Panc1 (cell line): ENCODE measurements at regions not wholly inside any gene's neighbourhood (a gene's known extent, or its start where the extent isn't known, plus 50 kb on each side); places are given as distances from the start of the nearest gene placed in this dataset.

Source experiments
- ATAC-seq: fragments of 200-7000 bp; cut with Tn5 transposase; 2 replicates; pipeline ENCODE4 v1.9.1; 2020; ENCODE audit warnings: mild to moderate bottlenecking, moderate library complexity
- BruUV-seq: library from RNA; stranded (reverse); fragments of 400-500 nt; replicated peaks from 2 replicates; lab custom pipeline; 2021; lab: Mats Ljungman, UMichigan
- CTCF ChIA-PET: fragments of 300-600 bp; sonication (Branson Sonifier 250); formaldehyde crosslinking; loops from one replicate; lab custom pipeline; 2022; ENCODE audit warnings: antibody characterized with exemption; lab: Charles Lee
- POLR2A ChIA-PET: fragments of 300-600 bp; sonication (Branson Sonifier 250); formaldehyde crosslinking; loops from one replicate; lab custom pipeline; 2022; ENCODE audit warnings: antibody characterized with exemption; lab: Charles Lee
- DNase-seq: peaks from one replicate; pipeline ENCODE4 v3.0.0-alpha.2; 2010; ENCODE audit warnings: low read depth, low spot score
- H3K27ac ChIP-seq: 2 replicates; pipeline ENCODE4 v1.5.1; 2011; ENCODE audit warnings: mild to moderate bottlenecking, low read length, inconsistent platforms
- H3K27me3 ChIP-seq: fragments of 200-500 bp; sonication (Bioruptor generic); 2 replicates; pipeline ENCODE4 v1.6.0; 2014; ENCODE audit warnings: low read length, inconsistent platforms; ENCODE audit not compliant: control insufficient read depth, insufficient read depth
- H3K36me3 ChIP-seq: fragments of 200-500 bp; sonication (Bioruptor generic); 2 replicates; pipeline ENCODE4 v1.5.1; 2014; ENCODE audit warnings: inconsistent platforms, mild to moderate bottlenecking, low read length, moderate library complexity; ENCODE audit not compliant: control insufficient read depth, insufficient read depth
- H3K4me1 ChIP-seq: 2 replicates; pipeline ENCODE4 v1.5.1; 2011; ENCODE audit warnings: inconsistent platforms, mild to moderate bottlenecking, low read length, moderate library complexity; ENCODE audit not compliant: control insufficient read depth, insufficient read depth
- H3K4me3 ChIP-seq, 2 experiments: 2 replicates each; pipeline ENCODE4 v1.5.1; 2011 to 2012; ENCODE audit warnings: low read depth in 2 of 2, low read length in 2 of 2, mild to moderate bottlenecking in 2 of 2, inconsistent platforms in 1 of 2, moderate library complexity in 1 of 2
- H3K9me3 ChIP-seq: fragments of 200-500 bp; sonication (Bioruptor generic); 2 replicates; pipeline ENCODE4 v1.5.1; 2014; ENCODE audit warnings: low read depth, mild to moderate bottlenecking, inconsistent platforms, low read length, moderate library complexity; ENCODE audit not compliant: control insufficient read depth, insufficient read depth
- CTCF ChIP-seq: fragments of 450-650 bp; IDR thresholded peaks from 2 replicates; pipeline ENCODE4 v1.5.1; 2017; ENCODE audit warnings: mild to moderate bottlenecking
- POLR2AphosphoS5 ChIP-seq: IDR thresholded peaks from 2 replicates; pipeline ENCODE4 v1.6.1; 2012; ENCODE audit warnings: mild to moderate bottlenecking, low read depth, low read length, moderate library complexity
- REST ChIP-seq, 2 experiments: IDR thresholded peaks; 2 replicates each; pipeline ENCODE4 v1.6.1; 2011 to 2012; ENCODE audit warnings: low read depth in 2 of 2, control low read depth in 1 of 2, low read length in 1 of 2, mild to moderate bottlenecking in 1 of 2, moderate library complexity in 1 of 2; ENCODE audit not compliant: insufficient read depth in 1 of 2
- SIN3A ChIP-seq: IDR thresholded peaks from 2 replicates; pipeline ENCODE4 v1.6.1; 2012; ENCODE audit warnings: low read depth, mild to moderate bottlenecking, low read length, moderate library complexity, borderline replicate concordance; ENCODE audit not compliant: insufficient read depth
- TCF7L2 ChIP-seq: IDR thresholded peaks from 2 replicates; pipeline ENCODE4 v1.6.1; 2011; ENCODE audit warnings: mild to moderate bottlenecking, low read depth, low read length, inconsistent platforms
- in situ Hi-C: cut with HindIII; loops from 2 replicates; pipeline ENCODE4 v1.10.0; 2016; ENCODE audit warnings: low sequenced_read_pairs, low pct_unique_long_range_greater_than_20kb
- intact Hi-C: fragments of 100-400 bp; cut with micrococcal nuclease; formaldehyde crosslinking; loops from one replicate; pipeline ENCODE4 v1.10.0; 2022; ENCODE audit not compliant: unreplicated experiment

- intact Hi-C loops = no loop called here
- Histone ChIP-seq H3K9me3 (no peaks in the 10 kb centered on the region), H3K36me3 (no peaks in the 10 kb centered on the region), H3K27ac (no peak overlapping the region), H3K4me1 (no peaks in the 10 kb centered on the region), H3K27me3 (no peaks in the 10 kb centered on the region), H3K4me3 (no peak overlapping the region)
- no TSS peak for BruUV-seq
- POLR2A ChIA-PET = no interaction called here
- ATAC-seq (no peak), DNase-seq (no peak)
- CTCF ChIA-PET = no interaction called here
- in situ Hi-C loops = no loop called here
- TF ChIP-seq CTCF (no peak), POLR2AphosphoS5 (no peak), REST (IDR thresholded peaks at IDR 0.05; ENCODE audit: insufficient read depth in 1 of 2, low read depth in 2 of 2, low read length in 1 of 2) (no peak), SIN3A (no peak), TCF7L2 (no peak)
Observed at GRCh38 chr9:84590706-84591105, 78.8 kb upstream of the NTRK2 start.

- ATAC-seq (no peak), DNase-seq (no peak)
- Histone ChIP-seq H3K27ac (no peak overlapping the region), H3K9me3 (no peaks in the 10 kb centered on the region), H3K4me3 (no peak overlapping the region), H3K4me1 (no peaks in the 10 kb centered on the region), H3K27me3 (no peaks in the 10 kb centered on the region), H3K36me3 (no peaks in the 10 kb centered on the region)
- intact Hi-C loops (no loop called here), in situ Hi-C loops (no loop called here)
- CTCF ChIA-PET = no interaction called here
- POLR2A ChIA-PET = no interaction called here
- TF ChIP-seq TCF7L2 = no peak
- no peak for TF ChIP-seq POLR2AphosphoS5
- no peak for TF ChIP-seq CTCF
- BruUV-seq = no TSS peak
Observed at GRCh38 chr9:84592918-84593317, 76.6 kb upstream of the NTRK2 start.

- no peaks in the 10 kb centered on the region for H3K9me3 ChIP-seq
- H3K4me1 ChIP-seq = no peaks in the 10 kb centered on the region
- no peaks in the 10 kb centered on the region for H3K27me3 ChIP-seq
- in situ Hi-C loops (no loop called here), intact Hi-C loops (no loop called here)
- H3K4me3 ChIP-seq = no peak overlapping the region
- ATAC-seq (no peak), DNase-seq (no peak)
- ChIA-PET POLR2A (no interaction called here), CTCF (no interaction called here)
- no peak overlapping the region for H3K27ac ChIP-seq
- H3K36me3 ChIP-seq = no peaks in the 10 kb centered on the region
- no TSS peak for BruUV-seq
- TF ChIP-seq POLR2AphosphoS5 = no peak
- TF ChIP-seq TCF7L2 = no peak
- TF ChIP-seq REST (IDR thresholded peaks at IDR 0.05; ENCODE audit: insufficient read depth in 1 of 2, low read depth in 2 of 2, low read length in 1 of 2) = no peak
- no peak for TF ChIP-seq CTCF
- no peak for TF ChIP-seq SIN3A
Observed at GRCh38 chr9:84593352-84593751, 76.2 kb upstream of the NTRK2 start.
